ENCODE measurements at regions not wholly inside any gene's neighbourhood (a gene's known extent, or its start where the extent isn't known, plus 50 kb on each side); places are given as distances from the start of the nearest gene placed in this dataset.

GRCh38 chr9:81266674-81267073 is 422.7 kb downstream of the TLE1 start:
- no peak for DNase-seq (ENCODE audit: extremely low read depth, low read depth)
- TF ChIP-seq CTCF (IDR thresholded peaks at IDR 0.05; ENCODE audit: low read depth, low read length) = no peak

GRCh38 chr9:81266086-81266485 is 423.3 kb downstream of the TLE1 start:
- TF ChIP-seq CTCF (IDR thresholded peaks at IDR 0.05; ENCODE audit: low read depth, low read length) = no peak
- no peak for DNase-seq (ENCODE audit: extremely low read depth, low read depth)

GRCh38 chr9:81264516-81264915 is 424.8 kb downstream of the TLE1 start:
- DNase-seq (ENCODE audit: extremely low read depth, low read depth) = no peak
- TF ChIP-seq CTCF (IDR thresholded peaks at IDR 0.05; ENCODE audit: low read depth, low read length) = no peak

GRCh38 chr9:81259896-81260295 is 429.5 kb downstream of the TLE1 start:
- TF ChIP-seq CTCF (IDR thresholded peaks at IDR 0.05; ENCODE audit: low read depth, low read length) = no peak

GRCh38 chr9:81256368-81256767 is 433.0 kb downstream of the TLE1 start:
- no peak for TF ChIP-seq CTCF (IDR thresholded peaks at IDR 0.05; ENCODE audit: low read depth, low read length)
- DNase-seq (ENCODE audit: extremely low read depth, low read depth) = no peak

More at GRCh38 chr9:81259896-81260295, 429.5 kb downstream of the TLE1 start:
- no peak for DNase-seq (ENCODE audit: extremely low read depth, low read depth)

GRCh38 chr9:81250606-81251005 is 438.7 kb downstream of the TLE1 start:
- DNase-seq (ENCODE audit: extremely low read depth, low read depth) = no peak
- no peak for TF ChIP-seq CTCF (IDR thresholded peaks at IDR 0.05; ENCODE audit: low read depth, low read length)

GRCh38 chr9:81250041-81250440 is 439.3 kb downstream of the TLE1 start:
- no peak for DNase-seq (ENCODE audit: extremely low read depth, low read depth)
- no peak for TF ChIP-seq CTCF (IDR thresholded peaks at IDR 0.05; ENCODE audit: low read depth, low read length)

Measured in AG09319 (cell line).